Large intestine (tissue), 3 donors: ENCODE measurements at regions not wholly inside any gene's neighbourhood (a gene's known extent, or its start where the extent isn't known, plus 50 kb on each side); places are given as distances from the start of the nearest gene placed in this dataset.
A peak's percentile ranks its signal among the peaks of the same experiment; 100 is the strongest.

ENCODE experiments used
- DNase-seq, 2 donors: peaks; one replicate each; pipeline versions ENCODE4 v3.0.0 to v3.0.0-alpha.2; 2013
- H3K27ac ChIP-seq: one replicate; pipeline ENCODE4 v1.5.1; 2013; ENCODE audit warnings: low read length
- H3K27me3 ChIP-seq: 2 replicates; pipeline ENCODE4 v1.6.1; 2013; ENCODE audit warnings: low read length; ENCODE audit not compliant: control insufficient read depth, insufficient read depth
- H3K36me3 ChIP-seq: 2 replicates; pipeline ENCODE4 v1.6.1; 2013; ENCODE audit warnings: low read length; ENCODE audit not compliant: control insufficient read depth, insufficient read depth
- H3K4me1 ChIP-seq: one replicate; pipeline ENCODE4 v1.6.1; 2013; ENCODE audit warnings: low read length; ENCODE audit not compliant: control insufficient read depth, insufficient read depth
- H3K4me3 ChIP-seq: one replicate; pipeline ENCODE4 v1.5.1; 2013; ENCODE audit warnings: low read length
- H3K9me3 ChIP-seq: one replicate; pipeline ENCODE4 v1.6.1; 2013; ENCODE audit warnings: mild to moderate bottlenecking, low read depth, low read length, moderate library complexity; ENCODE audit not compliant: control insufficient read depth
- WGBS: methylation state at CpG from one replicate; pipeline ENCODE4 v1.1.5; 2013; ENCODE audit warnings: low lambda C conversion rate; ENCODE audit not compliant: insufficient coverage; 5-methylcytosine and 5-hydroxymethylcytosine counted together

DNA sequence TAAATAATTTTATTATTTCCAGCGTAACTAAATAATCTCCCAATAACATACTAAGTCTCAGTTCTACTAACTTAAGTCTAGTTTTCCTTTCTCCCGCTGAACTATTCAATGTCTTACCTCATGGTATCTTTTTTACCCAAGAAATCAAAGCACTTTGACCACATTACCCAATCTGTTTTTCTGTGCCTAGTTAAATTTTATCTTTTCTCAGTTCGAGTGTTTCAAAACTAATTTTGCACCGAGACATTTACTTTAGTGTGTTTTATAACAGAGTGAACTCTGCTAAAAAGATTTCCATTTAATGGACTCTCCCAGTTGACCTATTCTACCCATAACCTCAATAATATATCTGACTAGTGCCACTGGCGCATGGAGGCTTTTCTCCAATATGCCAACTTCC is 67.6 kb upstream of the IRF2 start:
- Histone ChIP-seq H3K27me3 (no peaks in the 10 kb centered on the region), H3K4me1 (peaks cover 16% of the 10 kb centered on the region), H3K36me3 (no peaks in the 10 kb centered on the region), H3K4me3 (no peak overlapping the region), H3K27ac (peak overlapping the region; percentile 86), H3K9me3 (no peaks in the 10 kb centered on the region)
- 66% methylated on average over 4 of the region's 5 CpGs for WGBS
- peak in 1 of 2 donors; percentile 70 for DNase-seq

DNA sequence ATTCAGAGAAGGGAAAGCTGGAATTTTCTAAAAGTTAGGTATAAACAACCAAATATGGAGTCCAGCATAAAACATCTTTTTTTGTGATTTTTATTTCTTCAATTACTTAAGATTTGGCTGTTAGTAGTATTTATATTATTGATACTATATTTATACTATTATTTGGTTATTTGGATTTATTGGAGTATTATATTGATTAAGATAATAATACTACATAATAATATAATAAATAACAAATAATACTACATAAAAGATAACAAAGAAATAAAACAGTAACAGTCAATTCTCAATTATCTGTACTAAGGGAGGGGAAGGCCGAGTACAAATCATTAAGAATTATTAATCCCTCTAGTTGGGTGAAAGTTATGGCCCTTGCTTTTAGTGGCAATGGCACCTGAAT is 66.0 kb upstream of the IRF2 start:
- no peaks in the 10 kb centered on the region for H3K27me3 ChIP-seq
- H3K9me3 ChIP-seq = no peaks in the 10 kb centered on the region
- no peak overlapping the region for H3K27ac ChIP-seq
- peaks cover 18% of the 10 kb centered on the region for H3K4me1 ChIP-seq
- H3K36me3 ChIP-seq = no peaks in the 10 kb centered on the region
- WGBS = no CpG with 5 or more reads among the region's 1 CpG
- no peak for DNase-seq
- no peak overlapping the region for H3K4me3 ChIP-seq

DNA sequence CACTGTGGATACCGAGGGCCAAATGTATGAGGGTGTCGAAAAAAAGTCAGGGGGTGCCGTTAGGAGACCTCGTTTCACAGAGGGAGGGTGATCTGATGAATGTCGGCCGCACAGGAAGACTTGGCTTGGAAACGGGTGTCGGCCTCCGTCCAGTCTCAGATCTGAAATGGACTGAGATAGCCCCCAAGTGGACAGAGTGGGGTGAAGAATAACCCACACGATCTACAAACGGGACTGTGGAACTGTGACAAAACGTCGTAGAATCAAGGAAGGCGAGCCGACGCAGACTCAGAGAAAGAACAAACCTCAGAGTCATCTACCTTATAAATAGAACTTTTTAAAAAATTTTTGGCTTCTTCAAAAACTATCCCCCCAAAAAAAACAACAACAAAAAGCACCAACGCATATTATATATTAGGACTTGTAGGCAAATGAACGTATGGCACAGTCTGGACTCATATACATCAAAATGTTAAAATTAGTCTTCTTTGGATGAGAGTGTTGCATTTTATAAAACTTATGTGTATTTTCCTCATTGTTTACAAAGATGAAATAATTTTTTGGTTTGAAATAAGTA is 63.8 kb upstream of the IRF2 start:
- peak; percentile 86 to 91 for DNase-seq
- peaks cover 18% of the 10 kb centered on the region for H3K4me1 ChIP-seq
- no peaks in the 10 kb centered on the region for H3K36me3 ChIP-seq
- WGBS = 80% methylated on average over 1 of the region's 18 CpGs
- no peaks in the 10 kb centered on the region for H3K9me3 ChIP-seq
- peak overlapping the region; percentile 76 for H3K27ac ChIP-seq
- H3K27me3 ChIP-seq = no peaks in the 10 kb centered on the region
- H3K4me3 ChIP-seq = peak overlapping the region; percentile 52

DNA sequence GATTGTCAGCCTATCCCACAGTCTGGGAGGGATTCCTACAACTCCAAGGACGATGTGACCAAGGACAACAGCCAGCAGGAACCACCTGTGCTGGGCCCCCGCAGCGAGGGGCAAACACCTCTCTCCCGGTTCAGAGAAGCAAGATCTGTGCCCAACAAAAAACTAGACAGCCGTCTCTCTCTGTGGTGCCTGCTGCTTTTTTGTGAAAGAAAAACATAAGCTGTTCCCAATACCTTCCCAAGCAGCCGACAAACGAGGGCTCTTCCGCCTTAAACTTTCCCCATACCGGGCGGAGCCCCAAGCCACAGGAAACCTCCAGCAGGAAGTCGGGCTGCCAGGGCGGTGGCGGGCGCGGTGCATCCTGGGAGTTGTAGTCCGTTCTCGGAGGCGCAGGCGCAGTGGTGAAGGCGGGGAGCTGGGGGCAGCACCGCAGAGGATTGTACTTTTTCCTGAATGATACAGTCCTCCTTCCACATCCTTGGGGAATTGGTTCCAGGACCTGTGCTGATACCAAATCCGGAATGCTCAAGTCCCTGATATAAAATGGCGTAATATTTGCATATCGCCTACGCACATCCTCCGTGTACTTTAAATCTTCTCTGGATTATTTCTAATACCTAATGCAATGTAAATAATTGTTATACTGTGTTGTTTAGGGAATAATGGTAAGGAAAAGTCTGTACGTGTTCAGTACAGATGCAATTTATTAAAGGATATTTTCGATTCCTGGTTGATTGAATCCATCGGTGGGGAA is 63.1 kb upstream of the IRF2 start:
- WGBS = no CpG with 5 or more reads among the region's 29 CpGs
- DNase-seq = peak; percentile 93 to 98

DNA sequence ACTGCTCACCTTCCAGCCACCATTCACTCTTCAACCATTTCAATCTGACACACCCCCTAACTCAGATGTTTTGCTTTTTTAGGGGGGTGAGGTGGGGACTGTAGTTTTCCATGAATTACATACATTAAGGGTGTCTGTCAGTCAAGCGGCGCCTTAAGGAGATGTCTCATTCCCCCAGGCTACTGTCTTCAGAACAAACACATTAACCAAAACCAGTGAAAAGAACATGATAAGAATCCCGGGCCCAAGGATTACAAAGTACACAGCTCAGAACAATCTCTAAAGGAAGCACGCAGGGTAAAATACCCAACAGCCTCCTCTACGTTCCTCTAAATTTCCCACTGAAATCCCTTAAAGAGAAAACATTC is 62.5 kb upstream of the IRF2 start:
- no CpG with 5 or more reads among the region's 5 CpGs for WGBS
- Histone ChIP-seq H3K9me3 (no peaks in the 10 kb centered on the region), H3K27me3 (no peaks in the 10 kb centered on the region), H3K36me3 (no peaks in the 10 kb centered on the region), H3K27ac (peak overlapping the region; percentile 76), H3K4me1 (peaks cover 12% of the 10 kb centered on the region), H3K4me3 (peak overlapping the region; percentile 52)
- no peak for DNase-seq

More for the DNA sequence above, 63.1 kb upstream of the IRF2 start:
- H3K36me3 ChIP-seq = no peaks in the 10 kb centered on the region
- peaks cover 17% of the 10 kb centered on the region for H3K4me1 ChIP-seq
- peak overlapping the region; percentile 76 for H3K27ac ChIP-seq
- H3K4me3 ChIP-seq = peak overlapping the region; percentile 52
- no peaks in the 10 kb centered on the region for H3K9me3 ChIP-seq
- no peaks in the 10 kb centered on the region for H3K27me3 ChIP-seq

DNA sequence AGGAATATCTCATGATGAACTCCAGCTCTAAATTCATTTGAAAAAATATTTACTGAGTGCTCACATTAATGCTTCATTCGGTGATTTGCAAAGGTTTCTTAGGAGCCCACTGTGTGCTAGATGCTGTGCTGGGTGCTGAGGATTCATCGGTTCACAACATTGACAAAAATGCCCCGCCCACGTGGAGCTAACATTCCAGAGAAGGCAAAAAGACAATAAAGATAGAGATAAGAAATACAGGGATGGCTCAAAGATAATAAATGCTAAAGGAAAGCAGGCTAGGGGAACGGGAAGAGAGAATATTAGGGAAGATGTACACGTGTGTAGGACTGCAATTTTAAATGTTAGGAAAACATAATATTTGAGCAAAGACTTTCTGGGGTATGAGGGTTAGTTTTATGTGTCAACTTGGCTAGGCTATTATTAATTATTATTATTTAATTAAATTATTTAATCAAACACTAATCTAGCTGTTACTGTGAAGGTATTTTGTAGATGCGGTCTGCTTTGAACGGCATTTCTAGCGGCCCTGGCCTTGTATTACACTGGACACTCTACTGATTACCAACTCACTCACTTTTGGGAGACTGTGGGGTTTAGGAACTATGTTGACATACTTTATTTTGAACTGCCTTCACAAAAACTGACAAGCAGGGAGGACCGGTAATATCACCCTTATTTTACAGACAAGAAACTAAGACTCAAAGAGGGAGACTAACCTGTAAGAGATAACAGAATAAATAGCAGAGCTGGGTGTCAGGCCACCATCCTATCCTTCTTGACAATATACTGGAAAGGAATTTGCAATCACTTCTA is 61.9 kb upstream of the IRF2 start:
- WGBS = 16% methylated on average over 4 of the region's 10 CpGs
- Histone ChIP-seq H3K4me1 (peaks cover 9% of the 10 kb centered on the region), H3K4me3 (peak overlapping the region; percentile 52), H3K36me3 (no peaks in the 10 kb centered on the region), H3K27me3 (no peaks in the 10 kb centered on the region), H3K9me3 (no peaks in the 10 kb centered on the region), H3K27ac (peak overlapping the region; percentile 76)
- no peak for DNase-seq

DNA sequence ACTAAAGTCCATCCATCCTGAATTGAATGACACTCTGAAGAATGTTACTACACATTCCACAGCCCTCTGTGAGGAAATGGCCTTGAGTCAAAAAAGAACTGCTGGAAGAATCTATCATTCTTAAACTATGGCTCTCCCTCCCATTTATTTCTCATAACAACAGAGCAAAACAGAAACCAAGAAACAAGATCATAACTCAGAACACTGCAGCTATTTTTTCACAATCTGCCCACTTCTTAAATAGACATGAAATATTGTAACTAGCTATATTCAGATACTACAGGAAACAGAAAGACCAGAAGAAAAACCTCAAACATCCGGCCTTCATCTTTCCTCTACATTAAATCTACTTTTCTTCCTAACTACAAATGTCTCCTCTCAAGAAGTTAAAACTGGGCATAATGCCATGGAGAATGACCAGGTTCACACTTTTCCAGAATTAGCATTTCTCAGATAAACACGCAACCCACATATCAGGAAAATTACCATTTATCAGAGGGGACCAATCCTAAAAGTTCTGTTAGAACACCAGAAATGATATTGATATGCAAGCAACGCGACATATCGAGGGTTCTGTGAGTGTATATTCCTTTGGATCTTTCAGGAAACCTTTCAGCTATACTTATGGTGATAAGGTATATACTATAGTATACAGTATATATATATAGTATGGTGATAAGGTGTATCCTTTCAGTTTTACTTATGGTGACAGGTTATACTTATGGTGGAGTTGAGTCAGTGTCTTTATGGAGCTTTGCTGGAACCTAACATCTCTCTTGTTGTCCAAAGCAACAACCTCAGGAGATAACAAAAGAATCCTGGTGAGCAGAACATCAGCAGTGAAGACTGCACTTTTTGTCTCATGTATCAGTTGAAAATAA is 60.4 kb upstream of the IRF2 start:
- WGBS = 83% methylated on average over 1 of the region's 5 CpGs
- Histone ChIP-seq H3K27me3 (no peaks in the 10 kb centered on the region), H3K4me3 (no peak overlapping the region), H3K4me1 (peaks cover 5% of the 10 kb centered on the region), H3K9me3 (no peaks in the 10 kb centered on the region), H3K27ac (no peak overlapping the region), H3K36me3 (no peaks in the 10 kb centered on the region)
- DNase-seq = peak in 1 of 2 donors; percentile 32

DNA sequence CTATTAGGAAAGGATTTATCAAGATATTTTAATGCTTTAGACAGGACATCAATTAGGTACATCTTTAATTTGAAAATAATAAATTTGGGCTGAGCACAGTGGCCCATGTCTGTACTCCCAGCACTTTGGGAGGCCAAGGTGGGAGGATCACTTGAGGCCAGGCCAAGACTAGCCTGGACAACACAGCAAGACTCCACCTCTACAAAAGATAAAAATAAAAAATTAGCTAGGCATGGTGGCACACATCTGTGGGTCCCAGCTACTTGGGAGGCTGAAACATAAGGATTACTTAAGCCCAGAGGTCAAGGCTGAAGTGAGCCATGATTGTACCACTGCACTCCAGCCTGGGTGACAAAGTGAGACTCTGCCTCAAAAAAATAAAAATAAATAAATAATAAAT is 59.6 kb upstream of the IRF2 start:
- Histone ChIP-seq H3K27ac (no peak overlapping the region), H3K4me1 (peaks cover 5% of the 10 kb centered on the region), H3K4me3 (no peak overlapping the region), H3K36me3 (no peaks in the 10 kb centered on the region), H3K9me3 (no peaks in the 10 kb centered on the region), H3K27me3 (no peaks in the 10 kb centered on the region)
- no peak for DNase-seq

DNA sequence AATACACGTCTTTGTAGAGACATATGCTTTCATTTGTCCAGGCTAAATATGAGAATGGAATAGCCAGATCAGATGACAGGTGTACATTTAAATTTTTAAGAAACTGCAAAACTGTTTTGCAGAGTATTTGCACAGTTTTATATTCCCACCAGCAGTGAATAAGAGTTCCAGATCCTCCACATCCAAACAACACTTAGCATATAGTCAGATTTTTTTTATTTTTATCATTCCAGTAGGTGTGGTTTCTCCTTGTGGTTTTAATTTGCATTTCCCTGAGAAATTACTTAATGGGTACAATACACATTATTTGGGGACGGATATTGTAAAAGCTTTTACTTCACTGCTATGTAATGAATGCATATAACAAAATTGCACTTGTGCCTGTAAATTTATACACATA is 56.7 kb upstream of the IRF2 start:
- no peak overlapping the region for H3K4me3 ChIP-seq
- DNase-seq = no peak
- H3K27ac ChIP-seq = no peak overlapping the region
- WGBS = 83% methylated on average over 1 of the region's 2 CpGs
- no peaks in the 10 kb centered on the region for H3K36me3 ChIP-seq
- no peaks in the 10 kb centered on the region for H3K4me1 ChIP-seq
- H3K27me3 ChIP-seq = no peaks in the 10 kb centered on the region
- H3K9me3 ChIP-seq = peaks cover 4% of the 10 kb centered on the region

DNA sequence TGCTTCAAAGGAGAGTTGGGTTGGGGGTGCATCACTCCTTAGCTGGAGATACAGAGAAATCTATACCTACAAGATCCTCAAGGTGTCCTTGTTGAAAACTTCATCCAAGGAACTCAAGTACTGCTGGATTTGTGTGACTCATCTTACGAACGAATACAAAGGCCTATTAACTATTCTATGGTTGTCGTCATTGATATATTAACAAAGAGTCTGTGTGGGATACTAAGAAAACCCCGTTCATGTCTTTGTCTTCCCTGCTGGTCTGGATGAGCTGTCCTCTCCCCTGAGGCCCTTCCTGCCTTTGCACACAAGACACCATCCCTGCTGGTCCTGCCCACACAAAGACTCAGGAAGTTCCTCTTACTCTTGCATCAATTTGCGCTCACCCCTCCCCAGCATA is 54.9 kb upstream of the IRF2 start:
- Histone ChIP-seq H3K4me3 (no peak overlapping the region), H3K27me3 (no peaks in the 10 kb centered on the region), H3K4me1 (no peaks in the 10 kb centered on the region), H3K36me3 (no peaks in the 10 kb centered on the region), H3K27ac (no peak overlapping the region), H3K9me3 (peaks cover 4% of the 10 kb centered on the region)
- 90% methylated on average over 4 of the region's 5 CpGs for WGBS
- no peak for DNase-seq
